GM23338 (cell line): ENCODE measurements at regions not wholly inside any gene's neighbourhood (a gene's known extent, or its start where the extent isn't known, plus 50 kb on each side); places are given as distances from the start of the nearest gene placed in this dataset.

Experiments
- ATAC-seq: fragments of 200-7000 bp; cut with Tn5 transposase; 3 replicates; pipeline ENCODE4 v1.9.1; 2020
- DNase-seq: peaks from one replicate; pipeline ENCODE4 v3.0.0-alpha.2; 2015; ENCODE audit warnings: low spot score
- H2AFZ ChIP-seq: fragments of 200-600 bp; sonication (generic); 2 replicates; pipeline ENCODE4 v1.8.0; 2016; ENCODE audit warnings: antibody characterized with exemption, mild to moderate bottlenecking, moderate library complexity
- H3F3A ChIP-seq: fragments of 200-600 bp; sonication (generic); replicated peaks from 2 replicates; pipeline ENCODE4 v1.8.0; 2017; ENCODE audit warnings: antibody characterized with exemption, mixed run types, low read depth
- H3K27ac ChIP-seq: fragments of 200-600 bp; sonication (generic); 2 replicates; pipeline ENCODE4 v1.6.1; 2016; ENCODE audit warnings: low read depth
- H3K27me3 ChIP-seq: fragments of 200-600 bp; sonication (generic); 2 replicates; pipeline ENCODE4 v1.8.0; 2016; ENCODE audit warnings: mild to moderate bottlenecking, mixed run types, moderate library complexity; ENCODE audit not compliant: insufficient read depth
- H3K36me3 ChIP-seq: fragments of 200-600 bp; sonication (generic); 2 replicates; pipeline ENCODE4 v1.8.0; 2016; ENCODE audit warnings: mild to moderate bottlenecking; ENCODE audit not compliant: insufficient read depth
- H3K4me1 ChIP-seq: fragments of 200-600 bp; sonication (generic); 2 replicates; pipeline ENCODE4 v1.8.0; 2016; ENCODE audit warnings: mild to moderate bottlenecking, moderate library complexity; ENCODE audit not compliant: insufficient read depth
- H3K4me2 ChIP-seq: fragments of 200-600 bp; sonication (generic); 2 replicates; pipeline ENCODE4 v1.7.1; 2017; ENCODE audit warnings: mixed run types
- H3K4me3 ChIP-seq: fragments of 200-600 bp; sonication (generic); 2 replicates; pipeline ENCODE4 v1.6.1; 2016; ENCODE audit warnings: mixed run types
- H3K79me2 ChIP-seq: fragments of 200-600 bp; sonication (generic); replicated peaks from 2 replicates; pipeline ENCODE4 v1.8.0; 2017; ENCODE audit warnings: mild to moderate bottlenecking; ENCODE audit not compliant: insufficient read depth
- H3K9me2 ChIP-seq: fragments of 200-600 bp; sonication (generic); 2 replicates; pipeline ENCODE4 v1.8.0; 2017; ENCODE audit not compliant: insufficient read depth
- H4K20me1 ChIP-seq: fragments of 200-600 bp; sonication (generic); replicated peaks from 2 replicates; pipeline ENCODE4 v1.8.0; 2017; ENCODE audit warnings: mild to moderate bottlenecking; ENCODE audit not compliant: insufficient read depth
- H3K27ac Mint-ChIP-seq: 2 replicates; pipeline ENCODE4 v1.8.0; 2020; ENCODE audit warnings: inconsistent platforms, mild to moderate bottlenecking, moderate library complexity, mixed read lengths
- H3K27me3 Mint-ChIP-seq: 3 replicates; pipeline ENCODE4 v1.8.0; 2022; ENCODE audit warnings: low read depth, mild to moderate bottlenecking, moderate library complexity, mixed read lengths, inconsistent platforms; ENCODE audit not compliant: insufficient read depth, poor library complexity
- H3K36me3 Mint-ChIP-seq: 3 replicates; pipeline ENCODE4 v1.8.0; 2021; ENCODE audit warnings: low read depth, mild to moderate bottlenecking, inconsistent platforms, moderate library complexity, mixed read lengths
- H3K4me1 Mint-ChIP-seq: 3 replicates; pipeline ENCODE4 v1.8.0; 2020; ENCODE audit warnings: mild to moderate bottlenecking, inconsistent platforms, mixed read lengths
- H3K4me3 Mint-ChIP-seq: 3 replicates; pipeline ENCODE4 v1.8.0; 2021; ENCODE audit warnings: moderate library complexity, mild to moderate bottlenecking, inconsistent platforms, mixed read lengths
- H3K9me3 Mint-ChIP-seq: 3 replicates; pipeline ENCODE4 v1.8.0; 2020; ENCODE audit warnings: moderate library complexity, mild to moderate bottlenecking, inconsistent platforms, mixed read lengths
- CREB1 ChIP-seq: fragments of 250-450 bp; sonication (Bioruptor Pico); IDR thresholded peaks from 2 replicates; pipeline ENCODE4 v1.5.0; 2020; ENCODE audit warnings: low read depth, mild to moderate bottlenecking, moderate library complexity
- EZH2 ChIP-seq: fragments of 200-600 bp; sonication (generic); IDR thresholded peaks from one replicate; pipeline ENCODE4 v1.8.0; 2017; ENCODE audit warnings: antibody characterized with exemption, mild to moderate bottlenecking, low read depth; ENCODE audit not compliant: unreplicated experiment
- EZH2phosphoT487 ChIP-seq: fragments of 200-600 bp; sonication (generic); IDR thresholded peaks from one replicate; pipeline ENCODE4 v1.8.1; 2018; ENCODE audit warnings: antibody characterized with exemption; ENCODE audit not compliant: unreplicated experiment
- JUNB ChIP-seq: IDR thresholded peaks from one replicate; pipeline ENCODE4 v1.6.1; 2016; ENCODE audit warnings: antibody characterized with exemption; ENCODE audit not compliant: unreplicated experiment
- NANOG ChIP-seq: IDR thresholded peaks from 2 replicates; pipeline ENCODE4 v1.6.1; 2016; ENCODE audit warnings: antibody characterized with exemption, borderline replicate concordance
- POLR2AphosphoS5 ChIP-seq: IDR thresholded peaks from 2 replicates; pipeline ENCODE4 v1.6.1; 2016; ENCODE audit warnings: antibody characterized with exemption, low read depth
- REST ChIP-seq: IDR thresholded peaks from one replicate; pipeline ENCODE4 v1.6.1; 2018; ENCODE audit warnings: antibody characterized with exemption; ENCODE audit not compliant: unreplicated experiment
- STAT1 ChIP-seq: IDR thresholded peaks from one replicate; pipeline ENCODE4 v1.6.1; 2016; ENCODE audit warnings: antibody characterized with exemption; ENCODE audit not compliant: unreplicated experiment
- ZNF114 ChIP-seq: fragments of 250-450 bp; sonication (Bioruptor Pico); IDR thresholded peaks from 2 replicates; pipeline ENCODE4 v1.5.0; 2020; ENCODE audit warnings: mild to moderate bottlenecking, moderate library complexity
- ZNF331 ChIP-seq: fragments of 250-450 bp; sonication (Bioruptor Pico); IDR thresholded peaks from 2 replicates; pipeline ENCODE4 v1.5.0; 2020; ENCODE audit warnings: low read depth, mild to moderate bottlenecking, moderate library complexity
- ZNF462 ChIP-seq: fragments of 250-450 bp; sonication (Bioruptor Pico); IDR thresholded peaks from 2 replicates; pipeline ENCODE4 v1.5.0; 2020; ENCODE audit warnings: mild to moderate bottlenecking, moderate library complexity
- TF ChIP-seq, protein P1 (sequence below), 2 experiments: fragments of 200-600 bp in 1 of 2; sonication (generic) in 1 of 2; conservative IDR thresholded peaks; 2 replicates each; pipeline versions ENCODE4 v1.5.1 to v1.6.1; 2016 to 2017; ENCODE audit warnings: antibody characterized with exemption in 2 of 2, low read depth in 2 of 2, mild to moderate bottlenecking in 2 of 2, moderate library complexity in 1 of 2
- TF ChIP-seq, protein P2 (sequence below): IDR thresholded peaks from 2 replicates; pipeline ENCODE4 v1.6.1; 2016; ENCODE audit warnings: antibody characterized with exemption

DNA sequence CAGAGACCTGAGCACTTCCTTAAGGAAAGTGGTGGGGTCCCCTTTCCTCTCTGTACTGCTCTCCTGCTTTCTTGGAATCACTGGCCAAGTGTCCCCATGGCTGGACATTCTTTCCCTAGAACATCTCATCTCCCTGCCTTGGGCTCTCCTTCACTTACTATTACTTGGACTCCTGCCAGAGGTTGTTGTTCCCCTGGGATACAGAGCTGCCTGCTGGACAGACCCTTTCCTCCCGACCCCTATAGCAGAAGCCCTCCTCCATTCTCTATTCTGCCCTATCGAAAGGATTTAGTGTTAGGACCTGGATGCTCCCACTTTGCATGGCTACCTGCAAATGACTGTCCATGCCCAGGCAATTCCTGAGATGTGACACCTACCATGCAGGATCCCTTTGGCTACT lies 164.3 kb upstream of the PODXL start:
- Mint-ChIP-seq H3K27ac (no peak overlapping the region), H3K4me3 (no peak overlapping the region), H3K36me3 (no peaks in the 10 kb centered on the region), H3K27me3 (peaks cover 6% of the 10 kb centered on the region), H3K9me3 (no peaks in the 10 kb centered on the region), H3K4me1 (peaks cover 5% of the 10 kb centered on the region; the same call in 1 of the 3 replicates)
- no peak for ATAC-seq
- Histone ChIP-seq H3K79me2 (no peaks in the 10 kb centered on the region), H3K27me3 (no peaks in the 10 kb centered on the region), H4K20me1 (no peaks in the 10 kb centered on the region), H3F3A (no peaks in the 10 kb centered on the region), H3K4me1 (no peaks in the 10 kb centered on the region), H3K36me3 (no peaks in the 10 kb centered on the region), H3K9me2 (0 out of 2 replicates have a peak, but pooled peaks cover 3% of the 10 kb centered on the region), H3K27ac (no peak overlapping the region), H2AFZ (no peak overlapping the region), H3K4me3 (no peak overlapping the region), H3K4me2 (no peak overlapping the region)
- no peak for DNase-seq
- no peak for TF ChIP-seq ZNF331 (CRISPR knock-in tag)
- TF ChIP-seq EZH2, result no peak
- TF ChIP-seq REST, result no peak
- no peak for TF ChIP-seq ZNF462 (CRISPR knock-in tag)
- TF ChIP-seq STAT1, result no peak
- TF ChIP-seq, protein P1, sequence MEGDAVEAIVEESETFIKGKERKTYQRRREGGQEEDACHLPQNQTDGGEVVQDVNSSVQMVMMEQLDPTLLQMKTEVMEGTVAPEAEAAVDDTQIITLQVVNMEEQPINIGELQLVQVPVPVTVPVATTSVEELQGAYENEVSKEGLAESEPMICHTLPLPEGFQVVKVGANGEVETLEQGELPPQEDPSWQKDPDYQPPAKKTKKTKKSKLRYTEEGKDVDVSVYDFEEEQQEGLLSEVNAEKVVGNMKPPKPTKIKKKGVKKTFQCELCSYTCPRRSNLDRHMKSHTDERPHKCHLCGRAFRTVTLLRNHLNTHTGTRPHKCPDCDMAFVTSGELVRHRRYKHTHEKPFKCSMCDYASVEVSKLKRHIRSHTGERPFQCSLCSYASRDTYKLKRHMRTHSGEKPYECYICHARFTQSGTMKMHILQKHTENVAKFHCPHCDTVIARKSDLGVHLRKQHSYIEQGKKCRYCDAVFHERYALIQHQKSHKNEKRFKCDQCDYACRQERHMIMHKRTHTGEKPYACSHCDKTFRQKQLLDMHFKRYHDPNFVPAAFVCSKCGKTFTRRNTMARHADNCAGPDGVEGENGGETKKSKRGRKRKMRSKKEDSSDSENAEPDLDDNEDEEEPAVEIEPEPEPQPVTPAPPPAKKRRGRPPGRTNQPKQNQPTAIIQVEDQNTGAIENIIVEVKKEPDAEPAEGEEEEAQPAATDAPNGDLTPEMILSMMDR (conservative IDR thresholded peaks at IDR 0.05; ENCODE audit: low read depth in 2 of 2), result no peak
- TF ChIP-seq EZH2phosphoT487, result no peak
- no peak for TF ChIP-seq ZNF114 (CRISPR knock-in tag)
- no peak for TF ChIP-seq NANOG
- no peak for TF ChIP-seq CREB1
- TF ChIP-seq POLR2AphosphoS5, result no peak
- TF ChIP-seq, protein P2, sequence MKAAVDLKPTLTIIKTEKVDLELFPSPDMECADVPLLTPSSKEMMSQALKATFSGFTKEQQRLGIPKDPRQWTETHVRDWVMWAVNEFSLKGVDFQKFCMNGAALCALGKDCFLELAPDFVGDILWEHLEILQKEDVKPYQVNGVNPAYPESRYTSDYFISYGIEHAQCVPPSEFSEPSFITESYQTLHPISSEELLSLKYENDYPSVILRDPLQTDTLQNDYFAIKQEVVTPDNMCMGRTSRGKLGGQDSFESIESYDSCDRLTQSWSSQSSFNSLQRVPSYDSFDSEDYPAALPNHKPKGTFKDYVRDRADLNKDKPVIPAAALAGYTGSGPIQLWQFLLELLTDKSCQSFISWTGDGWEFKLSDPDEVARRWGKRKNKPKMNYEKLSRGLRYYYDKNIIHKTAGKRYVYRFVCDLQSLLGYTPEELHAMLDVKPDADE, result no peak
- TF ChIP-seq JUNB, result no peak
